SIG-M5 treated with dmso at 0.1 percent for 504 hours (cell line): ENCODE measurements at regions not wholly inside any gene's neighbourhood (a gene's known extent, or its start where the extent isn't known, plus 50 kb on each side); places are given as distances from the start of the nearest gene placed in this dataset.

Experiments used
- DNase-seq: peaks from one replicate; lab custom pipeline; 2025; ENCODE audit not compliant: unreplicated experiment; lab: John Stamatoyannopoulos, UW

DNA sequence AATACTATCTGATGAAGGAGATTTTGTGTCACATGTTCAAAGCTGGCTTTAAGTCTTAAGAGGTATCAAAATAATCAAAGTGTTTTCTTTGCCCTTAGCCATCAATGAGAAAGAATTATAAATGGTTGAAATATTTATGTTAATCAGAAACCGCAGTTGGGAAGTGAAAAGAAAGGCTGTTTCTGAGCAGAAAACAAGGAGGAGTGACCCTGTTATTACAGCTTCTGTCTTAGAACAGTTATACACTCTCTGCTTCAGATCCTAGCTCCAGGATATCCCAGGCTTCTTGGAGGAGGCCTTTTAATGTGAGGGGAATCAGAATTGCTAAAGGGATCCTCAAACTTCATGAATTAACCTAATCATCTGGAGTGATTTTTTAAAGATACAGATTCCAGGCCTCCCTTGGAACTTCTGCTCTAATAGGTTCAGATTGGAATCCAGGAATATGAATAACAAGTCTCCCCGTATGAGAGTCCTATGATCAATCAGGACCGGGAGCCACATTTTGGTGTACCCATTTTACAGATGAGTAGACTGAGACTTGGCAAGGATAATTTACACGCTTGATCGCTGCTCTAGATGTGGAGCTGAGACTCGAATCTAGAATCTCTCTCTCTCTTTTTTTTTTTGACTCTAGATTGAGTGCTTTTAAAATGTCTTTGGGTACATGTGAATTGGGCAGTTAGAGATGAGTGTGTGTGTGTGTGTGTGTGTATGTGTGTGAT lies 50.8 kb upstream of the JAG1 start:
- no peak for DNase-seq

DNA sequence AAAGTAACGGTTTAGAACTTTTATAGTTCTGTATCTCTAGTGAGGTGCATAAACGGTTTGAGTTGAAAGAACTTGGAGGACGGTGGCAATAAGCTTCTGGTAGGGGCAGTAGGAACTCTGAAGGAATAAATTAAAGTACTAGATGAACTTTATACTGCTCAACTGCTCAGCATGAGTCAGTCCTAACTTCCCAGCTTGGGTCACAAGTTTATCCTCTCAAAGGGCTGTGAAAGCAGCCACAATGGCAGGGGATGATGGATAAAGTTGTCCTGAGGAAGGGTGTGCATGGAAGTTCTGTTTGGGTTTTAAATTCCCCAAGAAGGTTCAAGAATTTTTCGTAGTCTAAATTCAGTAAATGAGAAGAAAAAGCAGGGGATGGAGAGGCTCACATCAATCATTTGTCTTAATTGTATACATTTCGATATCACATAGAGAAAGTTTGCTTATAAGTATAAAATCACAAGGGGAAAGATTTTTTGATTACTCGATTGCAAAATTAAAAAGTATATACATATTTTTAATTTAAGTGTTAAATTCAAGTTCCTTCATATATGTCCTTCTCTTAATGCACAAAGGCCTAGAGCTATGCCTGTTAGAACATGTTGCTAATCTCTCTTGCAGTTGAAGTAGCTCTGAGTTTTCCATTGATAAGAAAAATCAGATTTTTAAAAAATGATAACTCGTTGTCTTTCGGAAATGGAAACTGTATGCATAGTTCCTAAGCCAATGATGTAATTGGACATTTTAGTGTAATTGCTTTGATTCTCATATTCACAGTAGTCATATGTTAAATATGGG lies 55.3 kb upstream of the JAG1 start:
- DNase-seq: no peak

DNA sequence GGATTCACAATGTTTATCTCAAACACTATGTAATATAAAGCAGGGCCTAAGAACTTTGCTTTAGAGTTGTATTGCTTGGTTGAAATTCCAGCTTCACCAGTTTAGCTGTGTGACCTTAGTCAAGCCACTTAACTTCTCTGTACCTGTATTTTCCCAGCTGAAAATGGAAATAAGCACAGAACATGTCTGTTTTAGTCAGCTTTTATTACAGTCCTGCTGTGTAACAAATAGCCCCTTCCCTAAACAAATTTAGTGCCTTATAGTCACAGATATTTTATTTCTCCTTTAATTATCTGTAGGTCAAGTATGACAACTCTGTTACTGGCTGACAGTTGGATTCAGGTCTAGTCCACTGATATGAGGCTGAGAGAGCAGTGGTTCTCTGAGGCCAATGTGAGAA lies 56.0 kb upstream of the JAG1 start:
- DNase-seq: no peak

DNA sequence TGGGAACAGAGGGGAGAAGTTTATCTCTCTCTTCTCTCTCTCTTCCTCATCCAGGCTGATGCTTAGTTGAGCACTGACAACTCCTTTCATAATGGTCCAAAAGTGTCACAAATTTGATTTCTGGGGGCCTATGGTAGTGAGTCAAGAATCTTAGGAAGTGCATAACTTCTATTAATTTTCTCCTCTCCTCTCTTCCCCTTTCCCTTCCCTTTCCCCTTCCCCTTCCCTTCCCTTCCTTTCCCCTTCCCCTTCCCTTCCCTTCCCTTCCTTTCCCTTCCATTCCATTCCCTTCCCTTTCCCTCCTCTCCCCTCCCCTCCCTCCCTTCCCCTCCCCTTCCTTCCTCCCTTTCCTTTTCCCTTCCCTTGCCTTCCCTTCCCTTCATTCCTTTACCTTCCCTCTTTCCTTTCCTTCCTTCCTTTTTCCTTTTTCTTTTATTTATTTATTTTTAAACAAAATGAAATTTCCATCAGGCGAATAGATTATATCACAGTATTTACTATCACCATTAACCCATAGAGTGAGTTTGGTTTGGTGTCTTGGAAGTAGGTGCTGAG lies 56.9 kb upstream of the JAG1 start:
- no peak for DNase-seq

DNA sequence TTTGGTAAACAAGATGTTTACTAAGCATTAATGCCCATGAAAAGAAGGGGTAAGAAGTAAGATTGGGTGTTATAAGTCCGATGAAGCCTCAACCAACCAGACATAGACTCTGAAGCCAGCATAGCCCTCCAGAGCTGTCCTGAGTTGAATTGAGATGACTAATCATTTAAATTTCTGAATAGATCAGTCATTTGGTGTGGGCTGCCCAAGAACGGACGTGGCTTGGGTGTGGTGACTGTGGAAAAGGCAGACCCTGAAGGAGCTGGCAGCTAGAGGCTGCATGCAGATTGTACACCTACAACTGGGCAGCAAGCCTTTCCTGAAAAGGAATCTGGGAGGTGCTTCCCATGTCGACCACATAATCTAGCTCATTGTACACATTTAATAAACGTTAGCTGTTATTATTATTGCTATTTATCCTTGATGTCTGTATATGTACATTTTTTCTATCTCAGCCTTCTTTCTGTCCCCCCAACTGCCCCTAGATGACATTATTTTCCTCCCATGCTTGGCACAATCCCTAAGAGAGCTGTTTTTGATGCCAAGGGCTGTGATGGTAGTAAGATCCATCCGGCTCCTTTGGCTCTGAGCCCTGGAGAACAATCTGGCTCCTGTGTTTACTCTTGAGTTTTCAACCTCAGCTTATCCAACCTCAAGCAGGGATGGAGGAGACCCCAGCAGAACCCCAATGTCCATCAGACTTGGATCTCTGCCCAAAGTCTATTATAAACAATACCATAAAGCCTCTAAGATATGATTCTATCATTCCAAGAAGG lies 57.6 kb upstream of the JAG1 start:
- no peak for DNase-seq

DNA sequence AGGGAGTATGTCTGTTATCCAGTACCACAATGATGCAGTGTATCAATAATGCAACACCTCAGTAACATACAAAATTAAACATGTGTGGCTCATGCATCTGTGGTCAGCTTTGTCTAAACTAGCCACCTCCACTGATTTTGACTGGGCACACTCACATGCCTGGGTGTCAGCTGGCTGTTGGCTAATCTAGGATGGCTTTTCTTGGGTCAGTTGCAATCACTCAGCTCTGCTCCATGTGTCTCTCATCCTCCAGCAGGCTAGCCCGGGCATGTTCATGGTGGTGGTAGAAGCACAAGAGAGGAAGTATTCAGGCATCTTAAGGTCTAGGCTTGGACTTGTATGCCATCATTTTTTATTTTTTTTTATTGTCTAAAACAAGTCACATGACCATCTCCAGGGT lies 59.3 kb upstream of the JAG1 start:
- peak; percentile 30 for DNase-seq

DNA sequence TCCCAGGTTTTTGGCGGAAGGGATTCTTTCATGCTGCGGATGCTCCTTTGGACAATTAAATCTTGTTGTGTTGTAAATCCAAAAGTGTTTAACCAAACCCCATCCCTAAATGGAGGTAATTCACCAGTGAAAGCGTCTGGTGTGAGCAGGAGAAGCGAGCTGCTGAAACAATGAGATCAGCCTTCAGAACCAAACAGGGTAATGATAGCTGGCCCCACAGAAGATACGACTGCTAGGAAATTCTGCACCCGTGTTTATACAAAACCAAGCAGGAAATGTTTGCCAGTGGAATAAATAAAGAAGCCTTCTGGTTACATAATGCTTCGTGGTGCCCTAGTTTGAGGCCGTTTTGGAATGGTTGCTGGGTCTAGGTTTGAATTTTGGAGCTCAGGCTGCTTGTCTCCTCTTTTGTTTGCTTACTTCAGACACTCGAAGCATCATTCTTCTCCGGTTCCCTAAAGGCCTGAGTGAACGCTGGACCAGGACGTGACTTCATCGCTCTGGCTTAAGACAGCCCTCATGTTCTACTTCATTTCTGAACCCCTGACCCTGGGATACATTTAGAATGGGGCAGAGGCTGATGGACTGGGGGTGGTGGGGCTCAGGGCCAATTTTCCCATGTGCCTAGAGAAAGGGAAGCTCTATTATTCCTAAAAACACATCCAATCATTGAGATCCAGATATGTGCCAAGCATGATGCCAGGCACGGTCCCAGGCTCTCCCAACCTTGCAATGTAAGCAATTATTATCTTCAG lies 61.6 kb upstream of the JAG1 start:
- DNase-seq: no peak

DNA sequence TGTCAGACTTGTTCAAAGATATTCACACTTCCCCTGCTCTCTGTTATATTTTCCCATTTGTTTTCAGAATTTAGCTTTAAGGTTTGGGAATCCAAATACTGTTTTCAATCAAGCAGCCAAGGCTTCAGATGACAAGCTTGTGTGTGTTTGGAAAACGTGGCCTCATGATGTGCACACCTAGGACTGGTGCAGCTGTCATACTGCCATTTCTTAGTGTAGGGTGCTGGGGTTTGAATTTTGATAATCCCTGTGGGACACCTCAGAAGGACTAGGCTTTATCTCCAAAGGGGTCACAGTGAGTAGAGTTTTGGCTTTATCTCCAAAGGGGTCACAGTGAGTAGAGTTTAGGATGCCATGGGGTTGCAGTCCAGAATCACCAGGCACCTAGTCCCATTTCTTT lies 65.3 kb upstream of the JAG1 start:
- no peak for DNase-seq

DNA sequence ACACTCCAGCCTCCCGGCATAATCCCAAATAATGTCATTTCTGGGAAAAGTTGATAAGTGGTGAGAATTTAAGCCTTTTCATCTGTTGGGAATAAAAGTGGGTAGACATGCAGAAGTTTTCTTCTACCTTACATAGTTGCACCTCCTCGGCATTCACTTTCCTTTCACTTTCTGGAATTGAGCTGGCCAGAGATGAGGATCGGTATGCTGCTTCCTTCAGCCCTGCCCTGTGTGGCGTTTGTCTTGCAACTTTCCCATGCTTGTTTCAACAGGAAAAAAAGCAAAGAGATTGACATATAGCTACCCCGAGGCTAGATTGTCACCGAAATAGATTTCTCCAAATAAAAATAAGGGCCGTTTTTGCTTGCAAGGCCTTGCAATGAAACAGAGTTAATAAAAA lies 65.8 kb upstream of the JAG1 start:
- no peak for DNase-seq

DNA sequence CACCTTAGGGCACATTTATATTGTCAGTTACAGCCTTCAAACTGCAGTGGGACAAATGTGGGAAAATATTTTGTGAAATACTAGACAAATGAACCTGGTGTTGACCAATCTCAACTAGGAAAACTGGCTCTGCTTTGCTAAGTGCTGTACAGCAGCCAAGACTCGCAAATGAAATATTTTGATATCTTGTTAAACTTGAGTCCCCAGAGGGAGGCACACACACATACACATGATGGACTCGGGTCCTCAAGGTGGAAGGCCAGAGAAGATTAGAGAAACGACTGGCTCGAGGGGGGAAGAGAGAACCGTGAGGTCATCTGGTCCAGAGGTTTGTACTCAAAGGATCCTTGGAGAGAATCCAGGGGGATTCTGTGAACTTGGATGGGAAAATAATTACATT lies 67.3 kb upstream of the JAG1 start:
- no peak for DNase-seq

DNA sequence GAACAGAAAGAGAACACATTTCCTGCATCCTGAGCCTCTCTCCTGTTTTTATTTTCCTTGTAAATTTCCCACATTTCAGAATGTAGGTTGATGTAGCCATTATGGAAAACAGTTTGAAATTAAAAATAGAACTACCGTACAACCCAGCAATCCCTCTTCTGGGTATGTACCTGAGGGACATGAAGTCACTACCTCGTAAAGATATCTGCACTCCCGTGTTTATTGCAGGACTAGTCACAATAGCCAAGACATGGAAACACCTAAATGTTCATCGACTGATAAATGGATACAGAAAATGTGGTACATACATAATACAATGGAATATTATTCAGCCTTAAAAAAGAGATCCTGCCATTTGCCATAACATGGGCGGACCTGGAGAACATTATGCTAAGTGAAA lies 72.0 kb upstream of the JAG1 start:
- no peak for DNase-seq

DNA sequence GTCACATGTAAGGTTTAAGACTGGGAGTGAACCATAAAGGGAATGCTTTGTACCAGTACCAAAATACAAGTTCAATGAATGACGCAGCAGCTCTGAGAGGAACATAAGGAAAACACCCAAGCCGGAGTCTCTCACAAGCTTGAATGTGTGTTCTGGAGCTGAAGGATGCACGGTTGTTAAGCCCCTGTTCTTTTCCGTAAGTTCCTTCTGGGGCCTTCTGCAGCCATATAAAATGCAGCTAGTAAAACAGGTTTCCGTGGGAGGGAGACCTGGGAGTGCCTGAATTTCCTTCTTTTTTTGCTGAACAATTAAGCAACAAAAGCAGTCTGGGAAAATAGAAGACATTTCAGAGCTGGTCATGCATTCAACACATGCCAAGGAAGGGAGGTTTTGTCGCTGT lies 73.2 kb upstream of the JAG1 start:
- DNase-seq: no peak

DNA sequence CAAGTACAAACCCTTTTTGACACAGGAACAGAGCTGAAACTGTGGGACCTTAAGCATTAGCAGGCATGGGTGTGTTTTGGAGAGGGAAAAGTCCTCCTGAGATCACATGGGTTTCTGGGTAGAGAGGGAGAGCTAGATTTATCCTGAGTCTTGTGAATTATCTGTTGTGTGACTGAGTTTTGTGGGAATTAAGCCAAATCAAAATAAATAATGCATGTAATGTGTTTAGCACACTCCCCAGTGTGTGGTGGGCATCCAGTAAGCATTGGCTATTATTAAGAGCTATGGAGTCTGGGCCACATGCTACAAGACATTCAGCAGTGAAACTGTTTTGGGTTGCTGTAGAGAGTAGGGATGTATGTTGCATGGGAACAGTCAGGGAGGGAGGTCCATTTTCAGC lies 75.3 kb upstream of the JAG1 start:
- no peak for DNase-seq

DNA sequence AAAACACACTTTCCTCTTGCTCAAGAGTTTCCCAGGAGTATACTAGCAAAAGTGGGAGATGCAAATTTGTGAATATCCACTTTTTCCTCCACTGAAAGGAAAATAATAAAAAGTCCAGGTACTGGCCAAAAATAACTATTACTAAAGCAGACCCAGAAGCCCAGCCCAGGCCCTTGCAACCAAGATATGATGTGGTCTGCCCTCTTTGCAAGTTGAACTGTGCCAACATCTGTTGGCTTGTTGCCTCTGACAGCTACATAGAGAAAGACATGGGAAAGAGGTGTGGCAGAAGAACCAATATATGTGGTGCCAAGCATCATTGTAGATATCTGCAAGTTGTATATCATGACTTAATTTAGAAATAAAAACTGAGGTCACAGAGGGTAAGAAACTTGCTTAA lies 78.4 kb upstream of the JAG1 start:
- no peak for DNase-seq

DNA sequence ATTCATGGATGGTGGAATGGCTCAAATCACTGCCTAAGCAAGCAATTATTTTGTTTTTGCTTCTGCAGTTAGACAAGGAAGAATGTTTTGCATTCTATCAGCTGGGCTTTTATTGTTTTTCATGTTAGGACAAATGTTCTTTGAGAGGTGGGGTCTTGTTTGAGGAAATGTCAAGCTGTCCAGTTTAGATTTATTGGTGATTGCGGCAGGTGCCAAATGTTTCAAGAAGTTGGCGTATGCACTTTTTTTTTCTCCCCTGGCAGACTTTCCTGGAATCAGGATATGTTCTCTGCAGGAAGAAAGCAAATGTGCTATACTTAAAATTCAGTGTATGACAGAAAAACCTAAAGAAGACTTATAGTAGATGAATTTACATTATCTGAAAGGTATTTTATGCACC lies 81.0 kb upstream of the JAG1 start:
- DNase-seq: no peak

DNA sequence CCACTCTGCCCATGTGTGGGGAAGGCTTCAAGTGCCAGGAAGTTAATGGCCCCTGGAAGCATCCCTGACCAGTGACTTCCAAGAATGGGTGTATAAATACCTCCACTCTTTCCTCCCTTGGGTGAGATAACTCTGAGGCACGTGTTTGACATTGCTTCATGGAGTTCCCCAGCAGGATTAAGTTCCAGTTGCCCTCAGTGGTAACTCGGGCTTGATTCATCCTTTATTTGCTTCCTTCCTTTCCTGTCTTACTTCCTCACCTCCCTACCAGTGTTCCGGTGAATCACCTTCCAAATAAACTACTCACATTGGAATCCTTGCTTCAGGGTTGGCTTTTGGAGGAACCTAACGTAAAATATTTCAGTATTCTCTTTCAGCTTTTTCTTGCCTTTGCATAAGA lies 84.6 kb upstream of the JAG1 start:
- no peak for DNase-seq

DNA sequence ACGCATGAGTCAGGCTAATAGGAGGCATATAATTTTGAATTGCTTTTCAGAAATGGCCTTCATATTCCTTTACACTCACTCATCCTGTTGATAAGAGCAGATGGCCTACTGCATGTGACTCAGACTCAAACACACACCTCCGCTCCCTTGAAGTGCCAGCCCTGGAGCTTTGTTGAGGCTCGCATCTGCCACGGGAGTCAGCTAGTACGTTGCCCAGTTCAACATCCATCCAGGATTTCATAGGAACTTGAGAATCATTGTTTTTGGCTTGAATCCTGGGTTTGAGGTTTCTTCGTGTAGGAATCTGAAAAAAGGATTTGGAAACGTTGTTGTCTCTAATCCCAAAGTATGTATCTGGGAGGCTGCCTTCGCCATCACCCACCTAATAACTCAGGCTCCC lies 87.4 kb upstream of the JAG1 start:
- no peak for DNase-seq

DNA sequence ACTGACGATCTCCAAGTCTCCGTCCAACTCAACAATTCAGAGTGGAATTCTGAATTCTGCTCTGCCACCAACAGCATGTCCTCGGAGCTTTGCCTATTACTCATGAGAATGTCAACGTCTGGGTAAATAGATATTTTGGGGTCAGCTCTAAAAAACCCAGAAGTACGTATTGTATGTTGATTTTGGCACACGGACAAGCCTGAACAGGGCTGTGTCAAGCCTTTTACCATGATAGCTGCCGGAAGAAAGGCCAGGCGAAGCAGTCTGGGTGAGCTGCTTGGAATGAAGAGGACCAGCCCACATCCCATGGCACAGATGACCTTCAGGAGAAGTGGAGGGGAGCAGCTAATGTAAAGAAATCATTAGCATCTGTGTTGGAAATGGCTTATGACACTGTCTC lies 88.0 kb upstream of the JAG1 start:
- DNase-seq: no peak

DNA sequence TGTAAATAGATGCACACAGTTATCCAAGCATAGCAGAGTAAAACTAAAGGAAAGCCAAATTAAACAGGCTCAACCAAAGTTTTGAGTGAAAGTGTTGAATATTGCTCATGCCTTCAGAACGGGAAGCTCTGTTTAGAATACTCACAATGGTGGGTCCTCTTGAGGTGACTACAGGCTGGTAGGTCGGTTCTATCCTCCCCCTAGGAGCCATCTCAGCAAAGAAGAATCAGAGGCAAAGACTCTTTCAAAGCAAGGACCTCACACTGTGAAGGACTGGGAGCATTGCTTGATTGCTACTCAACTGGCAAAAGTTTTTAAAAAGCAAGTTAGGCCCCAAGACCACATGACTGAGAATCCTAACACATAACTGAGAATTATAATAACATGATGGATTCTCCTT lies 88.4 kb upstream of the JAG1 start:
- no peak for DNase-seq

DNA sequence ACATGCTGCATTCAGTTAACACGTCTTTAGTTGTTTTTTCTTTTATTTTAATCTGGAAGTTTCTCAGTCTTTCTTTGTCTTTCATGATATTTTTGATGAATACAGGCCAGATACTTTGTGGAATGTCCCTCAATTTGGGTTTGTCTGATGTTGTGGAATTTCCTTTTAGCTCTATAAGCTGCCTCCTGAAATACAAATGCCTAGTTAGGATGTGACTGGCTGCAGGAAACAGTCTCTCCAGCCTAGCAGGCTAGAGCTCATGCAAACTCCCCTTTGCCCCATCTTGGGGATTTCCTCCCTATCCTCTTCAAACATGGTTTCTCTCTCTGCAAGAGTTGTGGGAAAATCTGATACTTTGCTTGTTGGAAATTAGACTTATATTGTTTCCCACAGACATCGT lies 89.3 kb upstream of the JAG1 start:
- DNase-seq: no peak

DNA sequence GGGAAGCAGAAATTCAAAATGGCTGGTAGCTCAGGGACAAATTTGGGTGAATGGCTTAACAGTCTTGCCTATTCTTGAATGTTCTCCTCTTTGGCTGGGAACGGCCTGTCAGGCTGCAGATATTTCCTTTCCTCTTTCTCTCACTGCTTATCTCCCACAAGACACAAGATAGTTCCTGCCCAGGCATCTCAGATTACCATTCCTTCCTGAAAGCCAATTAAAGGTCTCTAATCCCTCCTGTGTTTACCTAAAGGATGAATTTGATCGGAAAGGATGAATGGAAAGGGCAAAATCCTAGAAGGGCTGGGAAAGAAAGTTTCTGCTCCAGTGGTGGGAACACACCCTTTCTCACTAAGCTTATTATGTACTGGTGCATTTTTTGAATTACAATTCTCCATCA lies 95.9 kb upstream of the JAG1 start:
- no peak for DNase-seq
